22Rv1 (cell line): ENCODE measurements at regions not wholly inside any gene's neighbourhood (a gene's known extent, or its start where the extent isn't known, plus 50 kb on each side); places are given as distances from the start of the nearest gene placed in this dataset.

Source experiments
- H3K27ac ChIP-seq: fragments of 450-650 bp; 2 replicates; pipeline ENCODE4 v1.5.1; 2017
- ZFX ChIP-seq: fragments of 450-650 bp; IDR thresholded peaks from 2 replicates; pipeline ENCODE4 v1.6.1; 2017; ENCODE audit warnings: antibody characterized with exemption, borderline replicate concordance
- TF ChIP-seq, protein P1 (sequence below): fragments of 450-650 bp; IDR thresholded peaks from 2 replicates; pipeline ENCODE4 v1.5.1; 2017; ENCODE audit warnings: mild to moderate bottlenecking

DNA sequence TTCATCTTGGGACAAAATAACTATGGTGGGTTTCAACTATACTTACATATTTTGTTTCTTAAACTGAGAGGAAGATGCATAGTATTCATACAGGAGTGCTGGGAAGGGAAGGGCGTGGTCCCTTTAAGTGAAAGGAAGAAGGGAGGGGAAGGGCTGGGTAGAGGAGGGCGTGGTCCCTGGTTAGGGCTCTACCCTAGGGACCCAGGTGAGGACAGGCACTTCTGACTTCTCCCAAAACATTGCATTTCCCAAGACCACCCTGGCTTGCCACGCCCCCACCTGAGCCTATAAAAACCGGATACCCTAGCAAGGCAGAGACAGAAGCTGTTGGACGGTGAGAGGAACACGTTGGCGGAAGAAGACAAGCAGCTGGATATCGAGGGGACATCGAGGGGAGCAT is 157.6 kb upstream of the PLXNA4 start:
- TF ChIP-seq, protein P1, sequence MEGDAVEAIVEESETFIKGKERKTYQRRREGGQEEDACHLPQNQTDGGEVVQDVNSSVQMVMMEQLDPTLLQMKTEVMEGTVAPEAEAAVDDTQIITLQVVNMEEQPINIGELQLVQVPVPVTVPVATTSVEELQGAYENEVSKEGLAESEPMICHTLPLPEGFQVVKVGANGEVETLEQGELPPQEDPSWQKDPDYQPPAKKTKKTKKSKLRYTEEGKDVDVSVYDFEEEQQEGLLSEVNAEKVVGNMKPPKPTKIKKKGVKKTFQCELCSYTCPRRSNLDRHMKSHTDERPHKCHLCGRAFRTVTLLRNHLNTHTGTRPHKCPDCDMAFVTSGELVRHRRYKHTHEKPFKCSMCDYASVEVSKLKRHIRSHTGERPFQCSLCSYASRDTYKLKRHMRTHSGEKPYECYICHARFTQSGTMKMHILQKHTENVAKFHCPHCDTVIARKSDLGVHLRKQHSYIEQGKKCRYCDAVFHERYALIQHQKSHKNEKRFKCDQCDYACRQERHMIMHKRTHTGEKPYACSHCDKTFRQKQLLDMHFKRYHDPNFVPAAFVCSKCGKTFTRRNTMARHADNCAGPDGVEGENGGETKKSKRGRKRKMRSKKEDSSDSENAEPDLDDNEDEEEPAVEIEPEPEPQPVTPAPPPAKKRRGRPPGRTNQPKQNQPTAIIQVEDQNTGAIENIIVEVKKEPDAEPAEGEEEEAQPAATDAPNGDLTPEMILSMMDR: no peak
- TF ChIP-seq ZFX: no peak
- no peak overlapping the region for H3K27ac ChIP-seq

DNA sequence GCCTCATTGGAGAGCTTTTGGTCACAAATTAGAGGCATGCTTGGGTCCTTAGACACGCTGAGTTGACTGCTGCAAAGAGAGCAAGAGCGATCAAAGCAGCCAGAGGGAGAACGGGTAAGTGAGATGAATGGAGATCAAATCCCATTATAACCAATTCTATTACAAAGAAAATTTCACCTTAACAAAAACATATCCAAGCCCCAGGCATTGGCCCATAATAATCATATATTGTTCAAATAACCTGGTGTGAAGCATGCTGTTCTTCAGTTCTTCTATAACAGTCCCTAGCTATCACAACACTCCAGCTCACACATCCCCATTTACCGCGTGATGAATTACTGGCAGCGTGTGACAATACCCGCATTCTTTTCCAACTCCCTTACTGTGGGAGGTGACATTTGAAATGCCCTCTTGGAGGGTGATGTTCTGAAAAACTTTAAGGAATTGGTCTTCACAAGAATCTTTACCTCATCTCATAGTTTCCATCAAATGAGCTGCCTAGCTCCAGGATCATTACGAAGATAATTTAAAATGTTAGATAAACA is 156.1 kb upstream of the PLXNA4 start:
- no peak overlapping the region for H3K27ac ChIP-seq
- TF ChIP-seq, protein P1: no peak
- TF ChIP-seq ZFX: no peak

DNA sequence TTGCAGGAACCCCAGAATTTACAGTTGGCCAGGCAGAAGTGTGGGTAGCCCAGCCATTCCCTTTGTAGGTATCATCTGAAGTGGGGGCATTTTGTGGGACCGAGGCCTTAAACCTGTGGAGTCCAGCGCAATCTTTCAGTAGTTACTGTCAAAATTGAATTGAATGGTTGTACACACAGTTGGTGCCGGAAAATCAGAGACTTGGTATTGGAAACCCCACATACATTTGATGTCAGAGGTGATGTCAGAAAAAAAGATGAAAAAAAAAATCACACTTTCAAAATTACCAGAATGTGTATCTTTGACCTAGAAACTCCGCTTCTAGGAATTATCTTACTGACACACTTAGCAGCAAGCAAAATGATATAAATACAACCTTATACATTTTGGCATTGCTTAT is 153.8 kb upstream of the PLXNA4 start:
- no peak for TF ChIP-seq ZFX
- TF ChIP-seq, protein P1: no peak
- no peak overlapping the region for H3K27ac ChIP-seq

DNA sequence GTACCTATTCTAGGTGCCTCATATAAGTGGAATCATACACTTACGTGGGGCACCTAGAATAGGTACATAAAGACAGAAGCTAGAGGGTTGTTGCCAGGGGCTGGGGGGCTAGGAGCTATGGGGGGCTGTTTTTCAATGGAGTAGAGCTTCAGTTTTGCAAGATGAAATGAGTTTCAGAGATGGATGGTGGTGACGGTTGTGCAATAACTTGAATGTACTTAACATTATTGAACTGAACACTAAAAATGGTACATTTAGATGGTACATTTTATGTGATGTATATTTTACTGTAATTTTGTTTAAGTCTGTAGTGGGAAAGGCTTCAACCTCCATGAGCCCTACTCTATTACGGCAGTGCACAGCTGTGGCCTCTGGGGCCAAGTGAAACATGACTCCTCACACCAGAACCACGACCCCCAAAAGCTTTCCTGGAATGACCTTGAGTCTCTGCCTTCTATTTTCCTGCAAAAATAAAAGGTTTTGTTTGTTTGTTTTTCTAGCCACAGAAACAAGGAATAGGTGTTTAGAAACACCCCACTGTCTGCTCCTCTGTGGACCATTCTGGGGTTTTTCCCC is 147.3 kb upstream of the PLXNA4 start:
- no peak for TF ChIP-seq ZFX
- TF ChIP-seq, protein P1: no peak
- H3K27ac ChIP-seq: no peak overlapping the region

DNA sequence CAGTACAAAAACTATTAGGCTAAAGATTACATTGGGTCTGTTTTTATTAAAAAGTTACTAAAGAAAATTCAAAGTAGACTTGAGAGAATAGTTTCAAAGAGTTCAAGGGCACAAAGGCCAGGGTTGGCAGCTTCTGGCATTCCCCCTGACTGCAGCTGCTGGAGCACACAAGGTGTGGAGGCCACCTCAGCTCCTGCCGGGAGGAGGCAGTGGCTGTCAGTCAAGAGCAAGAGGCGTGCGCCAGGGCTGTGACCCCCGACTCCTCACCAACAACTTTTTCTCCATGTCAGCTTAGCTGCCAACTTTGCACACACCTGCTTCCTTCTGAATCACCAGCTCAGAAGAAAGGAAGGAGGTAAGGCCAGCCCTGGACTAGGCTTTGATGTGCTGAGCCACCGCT is 144.6 kb upstream of the PLXNA4 start:
- no peak for TF ChIP-seq ZFX
- TF ChIP-seq, protein P1: no peak
- H3K27ac ChIP-seq: no peak overlapping the region

DNA sequence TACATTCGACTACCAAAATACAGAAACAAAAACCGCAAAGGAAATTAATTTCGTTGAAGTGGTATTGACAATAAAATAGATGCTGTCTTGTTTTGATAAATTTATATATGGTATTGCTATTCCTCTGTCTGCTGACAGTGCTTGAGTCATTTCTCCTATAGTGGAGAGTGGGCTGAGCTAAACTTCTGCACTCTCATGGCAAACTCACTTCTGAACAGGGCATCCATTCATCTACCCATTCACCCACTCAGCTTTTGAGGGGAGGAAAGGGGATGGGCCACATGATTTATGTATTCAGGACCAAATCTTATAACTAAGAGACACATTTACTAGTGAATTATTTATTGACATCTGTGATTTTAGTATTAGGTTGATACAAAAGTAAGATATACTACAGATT is 137.6 kb upstream of the PLXNA4 start:
- no peak for TF ChIP-seq ZFX
- TF ChIP-seq, protein P1: no peak
- no peak overlapping the region for H3K27ac ChIP-seq

DNA sequence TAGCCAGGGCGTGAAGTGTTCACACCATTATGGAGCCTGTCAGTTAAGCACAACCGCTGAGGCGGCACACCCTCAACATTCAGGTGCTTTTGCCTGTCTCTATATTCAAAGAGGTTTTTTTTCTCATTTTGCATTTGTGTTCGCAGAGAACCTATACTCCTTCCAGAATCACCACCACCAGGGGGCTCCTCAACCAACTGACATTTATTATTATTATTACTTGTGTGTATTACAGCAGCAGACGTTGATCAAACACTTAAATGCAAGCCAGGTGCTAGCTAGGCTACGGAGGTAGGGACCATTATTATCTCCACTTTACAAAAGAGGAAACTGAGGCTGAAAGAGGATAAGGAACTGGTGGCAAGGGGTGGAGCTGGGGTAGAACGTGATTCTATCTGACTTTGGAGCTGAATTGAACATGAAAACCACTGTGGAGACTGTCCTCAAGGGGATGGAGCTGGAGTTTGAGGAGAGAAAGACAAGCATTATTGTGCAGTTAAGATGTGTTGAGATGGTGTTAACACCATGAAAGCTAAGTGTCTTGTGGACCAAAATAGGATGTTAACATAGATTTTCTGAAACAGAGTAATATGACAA is 133.8 kb upstream of the PLXNA4 start:
- H3K27ac ChIP-seq: no peak overlapping the region
- no peak for TF ChIP-seq ZFX
- TF ChIP-seq, protein P1: peak; percentile 74
